ENCODE measurements at regions not wholly inside any gene's neighbourhood (a gene's known extent, or its start where the extent isn't known, plus 50 kb on each side); places are given as distances from the start of the nearest gene placed in this dataset.
A peak's percentile ranks its signal among the peaks of the same experiment; 100 is the strongest.

DNA sequence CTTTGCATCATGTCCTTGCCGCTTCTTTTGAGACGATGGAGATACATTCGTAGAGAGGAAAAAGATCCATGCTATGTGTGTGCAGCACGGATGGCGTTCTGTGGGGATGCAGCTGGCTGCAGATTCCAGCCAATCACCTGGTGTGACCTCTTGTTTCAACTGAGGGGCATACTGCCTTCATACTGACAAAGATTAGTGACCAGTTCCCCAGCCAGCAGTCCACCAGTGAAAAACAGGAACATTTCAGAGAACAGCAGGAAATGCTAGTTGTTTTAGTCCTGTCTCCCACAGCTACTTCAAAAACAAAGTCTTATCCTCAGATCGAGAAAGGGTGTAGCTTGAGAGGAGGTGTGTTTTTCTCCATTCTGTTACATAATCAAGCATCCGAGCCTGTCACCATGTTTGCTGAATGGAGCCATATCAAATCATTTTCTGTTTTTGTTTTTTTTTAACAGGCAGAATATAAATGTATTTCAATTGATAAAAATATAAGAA, 255.7 kb upstream of the FMN2 start:
- no peak for DNase-seq

DNA sequence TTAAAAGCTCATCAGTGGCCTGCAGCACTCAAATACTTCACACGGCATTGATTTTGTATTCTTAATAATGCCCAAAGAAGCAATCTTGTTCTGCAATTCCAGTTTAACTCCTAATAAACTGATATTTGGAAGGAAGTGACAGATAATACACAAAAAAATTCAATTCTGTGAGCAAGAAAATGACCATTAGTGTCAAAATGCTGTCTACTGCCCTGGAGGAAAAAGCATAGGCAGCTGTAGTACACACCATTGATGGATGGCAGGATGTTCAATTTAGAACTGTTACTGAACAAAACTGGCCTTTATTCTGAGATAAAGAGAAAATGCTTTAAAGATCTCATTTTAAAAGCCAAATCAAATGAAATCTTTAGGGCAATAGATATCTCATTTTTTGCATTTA, 251.3 kb upstream of the FMN2 start:
- DNase-seq: no peak

DNA sequence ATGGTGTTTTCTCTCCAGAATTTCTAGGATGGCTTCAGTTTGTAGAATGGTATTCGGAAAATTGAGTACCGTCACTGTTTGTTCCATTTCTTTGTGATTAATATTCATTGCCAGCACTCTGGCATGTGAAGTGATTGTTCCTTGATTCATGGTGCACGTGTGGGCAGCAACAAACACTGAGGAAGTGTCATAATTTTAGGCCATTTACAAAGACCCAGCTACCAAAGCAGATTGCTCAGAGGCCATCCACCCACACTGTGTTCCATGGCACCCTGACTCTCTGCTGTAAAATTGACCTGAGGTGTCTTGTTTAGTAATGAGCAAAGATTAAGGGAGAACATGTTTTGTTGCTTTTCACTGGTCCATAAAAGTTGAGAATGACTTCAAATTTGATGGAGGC, 250.9 kb upstream of the FMN2 start:
- peak; percentile 73 for DNase-seq

DNA sequence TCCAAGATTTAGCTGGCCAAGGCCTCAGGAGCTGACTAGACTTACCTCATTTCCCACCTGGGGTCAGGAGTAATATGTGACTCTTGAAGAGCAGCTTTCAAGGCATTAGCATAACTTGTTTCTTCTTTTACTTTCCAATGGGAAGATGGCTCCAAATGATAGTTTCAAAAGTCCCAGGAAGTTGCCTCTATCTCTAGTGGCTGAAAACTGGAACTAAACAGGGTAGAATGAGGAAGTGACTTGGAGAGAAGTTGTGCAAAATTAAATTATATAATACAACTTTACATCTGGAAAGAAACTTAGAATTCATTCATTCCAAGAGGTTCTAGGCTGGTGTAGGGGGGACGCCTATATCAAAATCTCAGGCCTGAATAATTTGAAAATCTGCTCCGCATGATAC, 250.1 kb upstream of the FMN2 start:
- DNase-seq: peak; percentile 85

DNA sequence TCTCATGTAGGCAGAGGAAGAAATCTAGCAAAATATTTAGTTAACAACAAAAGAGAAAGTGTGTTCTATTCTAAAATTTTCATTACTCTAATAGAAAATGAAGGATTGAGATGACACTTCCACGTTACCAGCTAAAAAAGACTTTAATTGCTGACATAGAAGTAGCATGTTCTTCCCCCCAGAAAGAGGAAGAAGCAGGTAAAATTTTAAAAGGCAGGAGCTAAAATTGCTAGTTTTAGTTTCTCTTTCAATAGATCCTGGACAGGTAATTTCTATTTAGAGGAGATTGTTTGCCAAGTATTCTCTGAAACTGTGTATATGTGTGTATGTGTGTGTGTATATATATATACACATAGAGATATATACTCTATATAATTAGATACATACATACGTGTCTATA, 248.1 kb upstream of the FMN2 start:
- DNase-seq: no peak

DNA sequence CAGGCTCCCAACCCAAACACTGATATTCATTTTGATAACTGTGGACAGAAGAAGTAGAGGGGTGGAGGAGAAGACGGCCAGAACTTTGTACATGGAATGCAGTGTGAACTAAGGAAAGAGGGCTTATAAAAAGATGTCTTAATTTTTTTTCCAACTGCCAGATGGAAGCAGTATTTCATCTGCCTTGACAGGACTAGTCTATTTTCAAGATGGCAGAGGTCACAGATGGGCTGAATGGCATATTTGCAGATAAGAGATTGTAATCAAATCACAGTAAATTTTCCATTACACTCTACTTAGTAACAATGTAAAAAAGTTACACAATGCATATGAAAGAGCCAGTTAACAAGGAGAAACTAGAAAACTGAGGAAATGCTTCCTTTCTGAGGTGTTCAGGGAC, 246.8 kb upstream of the FMN2 start:
- DNase-seq: no peak

DNA sequence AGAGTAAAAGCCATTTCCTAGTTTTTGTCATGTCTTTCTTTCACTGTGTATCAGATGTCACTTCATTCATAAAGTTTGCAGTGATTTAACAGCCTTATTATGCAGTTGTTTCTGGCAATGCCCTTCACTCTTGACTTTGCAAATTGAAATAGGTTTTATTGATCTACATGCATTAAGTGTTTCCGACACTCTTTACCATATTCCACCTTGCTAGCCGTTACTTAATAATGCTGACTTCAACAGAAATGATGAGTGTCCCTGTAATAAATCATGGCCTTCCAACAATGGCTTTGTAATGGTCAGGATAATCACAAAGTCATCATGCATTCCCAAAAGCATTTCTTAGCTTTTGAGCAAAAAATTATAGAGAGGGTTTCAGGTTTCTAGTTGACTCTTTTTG, 236.8 kb upstream of the FMN2 start:
- DNase-seq: no peak

DNA sequence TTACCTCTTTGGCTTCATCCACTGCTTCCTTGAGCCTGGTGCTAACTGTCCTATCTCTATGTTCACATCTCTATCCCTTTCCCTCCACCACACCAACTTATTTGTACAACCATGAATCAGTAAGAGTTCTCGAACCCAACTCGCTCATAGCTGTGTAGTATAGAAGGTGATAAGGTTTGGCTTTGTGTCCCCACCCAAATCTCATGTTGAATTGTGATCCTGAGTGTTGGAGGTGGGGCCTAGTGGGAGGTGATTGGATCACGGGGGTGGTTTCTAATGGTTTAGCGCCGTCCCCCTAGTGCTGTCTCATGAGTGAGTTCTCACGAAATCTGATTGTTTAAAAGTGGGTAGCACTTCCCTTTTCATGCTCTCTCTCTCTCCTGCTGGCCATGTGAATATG, 235.6 kb upstream of the FMN2 start:
- no peak for DNase-seq

DNA sequence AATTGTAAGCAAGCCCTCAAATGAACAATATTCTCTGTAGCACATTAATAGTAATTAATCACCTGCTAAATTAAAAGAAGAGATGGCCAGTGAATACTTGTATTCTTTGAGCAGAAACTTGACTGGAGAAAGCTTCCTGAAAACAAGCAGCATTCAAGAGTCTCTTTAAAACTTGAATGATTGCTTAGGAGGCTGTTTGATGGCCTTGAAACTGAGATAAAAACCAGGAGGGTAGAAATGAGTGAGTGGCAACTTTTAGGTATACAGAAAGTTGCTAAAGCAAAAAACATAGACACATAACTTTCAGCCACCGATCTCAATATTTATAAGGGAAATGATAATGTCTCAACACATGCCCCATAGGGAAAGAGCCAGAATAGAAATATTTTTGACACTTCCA, 234.8 kb upstream of the FMN2 start:
- no peak for DNase-seq

DNA sequence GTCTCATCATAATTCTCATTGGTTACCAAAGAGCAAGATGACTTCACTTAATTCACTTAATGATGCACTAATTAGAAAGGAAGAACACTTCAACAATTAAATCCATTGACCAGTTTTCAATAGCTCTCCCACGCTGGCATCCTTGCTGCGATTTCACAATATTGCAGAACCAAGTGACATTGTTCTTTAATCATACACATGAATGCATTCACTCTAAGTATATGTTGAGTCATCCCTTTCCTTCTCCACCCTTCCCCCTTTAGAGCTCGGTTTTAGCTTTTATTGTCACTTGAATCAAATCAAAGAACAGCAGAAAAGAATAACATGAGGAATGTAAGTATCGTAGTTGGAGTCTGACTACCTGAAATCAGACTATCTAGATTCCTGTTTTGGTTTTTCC, 233.6 kb upstream of the FMN2 start:
- DNase-seq: peak; percentile 86

DNA sequence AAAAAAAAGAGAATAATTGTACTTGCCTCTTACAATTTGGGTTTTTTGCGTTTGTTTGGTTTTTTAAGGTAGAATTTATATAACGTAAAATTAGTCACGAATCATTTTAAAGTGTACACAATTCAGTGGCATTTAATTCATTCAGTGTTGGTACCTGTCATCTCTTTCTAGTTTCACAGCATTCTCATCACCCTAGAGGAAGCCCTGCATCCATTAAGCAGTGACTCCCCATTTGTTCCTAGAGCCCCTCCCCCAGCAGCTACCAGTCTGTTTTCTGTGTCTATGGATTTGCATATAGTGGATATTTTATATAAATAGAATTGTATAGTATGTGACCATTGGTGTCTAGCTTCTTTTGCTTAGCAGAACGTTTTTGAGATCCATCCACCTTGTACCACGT, 233.2 kb upstream of the FMN2 start:
- DNase-seq: no peak

DNA sequence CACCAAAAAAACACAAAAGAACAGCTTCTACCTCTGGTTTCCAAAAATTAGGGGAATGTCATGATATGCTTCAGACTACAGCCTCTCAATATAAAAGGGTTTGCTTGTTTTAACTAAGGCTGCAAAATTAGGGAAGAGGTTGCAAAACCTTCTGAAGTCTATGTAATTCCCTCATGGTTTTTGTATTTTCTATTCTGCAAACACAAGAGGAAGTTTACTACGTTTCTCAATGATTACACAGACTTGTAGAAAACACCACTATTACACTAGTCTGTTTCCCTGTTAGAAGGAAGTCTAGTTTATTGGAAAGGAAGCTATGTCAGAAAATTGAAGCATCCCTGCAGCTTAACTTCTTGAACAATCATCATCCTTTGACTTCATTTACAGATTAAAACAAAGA, 229.7 kb upstream of the FMN2 start:
- DNase-seq: peak; percentile 95

DNA sequence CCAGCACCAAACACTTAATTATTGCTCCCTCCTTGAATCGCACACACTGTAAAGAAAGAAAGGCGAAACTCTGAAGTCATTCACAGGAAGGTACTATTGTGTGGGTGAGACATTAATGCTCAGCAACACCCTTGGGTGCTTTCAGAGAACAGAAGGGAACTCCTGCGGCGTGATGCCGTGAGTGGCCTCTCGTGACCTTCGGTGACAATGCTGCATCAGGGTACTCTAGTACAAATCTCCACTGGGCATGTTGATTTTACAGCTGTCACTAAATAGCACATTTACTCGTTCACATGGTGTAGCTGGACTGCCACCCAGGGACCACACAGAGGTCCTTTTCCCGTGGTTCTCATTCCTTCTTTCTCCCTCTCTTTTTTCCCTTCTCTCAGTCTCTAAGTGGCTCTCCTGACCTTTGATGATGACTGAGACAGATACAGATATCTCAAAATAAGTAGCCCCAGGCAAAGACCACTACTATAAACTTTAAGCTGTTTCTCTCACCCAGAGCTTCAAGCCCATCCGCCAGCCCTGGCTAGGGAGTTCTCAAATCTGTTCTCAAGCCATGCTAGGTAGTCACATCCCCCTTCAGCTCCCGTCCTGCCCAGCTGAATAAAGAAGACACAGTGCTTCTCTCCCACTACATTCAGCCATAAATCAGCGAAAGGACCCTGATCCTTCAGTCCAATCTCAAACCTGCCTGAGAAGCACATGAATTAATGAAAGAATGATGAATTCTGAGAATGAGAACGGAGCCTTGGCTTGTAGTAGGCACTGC, 223.4 kb upstream of the FMN2 start:
- no peak for DNase-seq

DNA sequence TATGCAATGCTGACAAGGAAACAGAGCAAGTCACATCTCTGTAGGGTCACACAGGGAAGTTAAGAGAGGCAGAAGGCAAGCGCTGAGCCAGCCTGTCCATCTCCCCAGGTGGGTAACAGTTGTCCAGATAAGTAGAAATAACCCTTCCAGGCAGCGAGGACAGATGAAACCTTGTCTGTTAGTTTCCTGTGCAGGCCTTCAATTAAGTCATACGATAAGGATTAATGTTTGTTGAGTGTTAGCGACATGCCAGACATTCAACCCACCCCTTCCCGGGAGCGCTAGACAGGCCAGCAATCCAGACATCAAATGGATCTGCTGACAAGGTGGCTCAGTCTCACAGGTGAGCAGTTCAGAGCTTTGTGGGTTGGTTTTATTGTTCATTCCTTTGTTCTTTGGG, 221.5 kb upstream of the FMN2 start:
- no peak for DNase-seq

DNA sequence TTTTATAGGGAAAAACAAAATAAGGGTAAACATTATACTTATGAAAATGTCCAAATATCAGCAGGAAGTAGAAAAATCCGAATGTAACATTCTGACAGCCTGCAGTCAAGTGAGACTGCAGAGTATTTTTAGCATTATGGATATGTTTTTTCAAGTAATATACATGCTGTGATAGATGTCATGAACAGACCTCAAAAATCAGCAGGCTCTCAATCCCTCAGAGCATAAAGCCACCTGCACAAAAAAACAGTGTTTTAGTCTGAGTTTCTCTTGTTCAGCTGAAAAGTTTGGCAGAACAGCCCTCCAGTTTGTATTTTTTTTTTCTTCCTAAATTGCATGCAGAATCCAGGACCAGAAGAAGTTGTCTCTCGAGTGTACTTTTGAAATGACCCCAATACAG, 219.1 kb upstream of the FMN2 start:
- DNase-seq: no peak

DNA sequence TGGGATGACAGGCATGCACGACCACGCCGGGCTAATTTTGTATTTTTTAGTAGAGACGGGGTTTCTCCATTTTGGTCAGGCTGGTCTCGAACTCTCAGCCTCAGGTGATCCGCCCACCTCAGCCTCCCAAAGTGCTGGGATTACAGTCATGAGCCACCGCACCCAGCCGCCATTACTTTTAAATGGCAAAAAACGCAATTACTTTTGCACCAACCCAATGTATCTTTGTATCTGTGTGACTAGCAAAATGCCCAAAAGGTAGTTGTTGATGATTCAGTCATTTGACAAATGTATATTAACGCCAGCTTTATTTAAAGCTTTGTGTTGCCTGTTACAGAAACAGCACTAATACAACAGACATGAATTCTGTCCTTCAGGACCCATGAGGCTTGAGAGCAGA, 216.9 kb upstream of the FMN2 start:
- no peak for DNase-seq

DNA sequence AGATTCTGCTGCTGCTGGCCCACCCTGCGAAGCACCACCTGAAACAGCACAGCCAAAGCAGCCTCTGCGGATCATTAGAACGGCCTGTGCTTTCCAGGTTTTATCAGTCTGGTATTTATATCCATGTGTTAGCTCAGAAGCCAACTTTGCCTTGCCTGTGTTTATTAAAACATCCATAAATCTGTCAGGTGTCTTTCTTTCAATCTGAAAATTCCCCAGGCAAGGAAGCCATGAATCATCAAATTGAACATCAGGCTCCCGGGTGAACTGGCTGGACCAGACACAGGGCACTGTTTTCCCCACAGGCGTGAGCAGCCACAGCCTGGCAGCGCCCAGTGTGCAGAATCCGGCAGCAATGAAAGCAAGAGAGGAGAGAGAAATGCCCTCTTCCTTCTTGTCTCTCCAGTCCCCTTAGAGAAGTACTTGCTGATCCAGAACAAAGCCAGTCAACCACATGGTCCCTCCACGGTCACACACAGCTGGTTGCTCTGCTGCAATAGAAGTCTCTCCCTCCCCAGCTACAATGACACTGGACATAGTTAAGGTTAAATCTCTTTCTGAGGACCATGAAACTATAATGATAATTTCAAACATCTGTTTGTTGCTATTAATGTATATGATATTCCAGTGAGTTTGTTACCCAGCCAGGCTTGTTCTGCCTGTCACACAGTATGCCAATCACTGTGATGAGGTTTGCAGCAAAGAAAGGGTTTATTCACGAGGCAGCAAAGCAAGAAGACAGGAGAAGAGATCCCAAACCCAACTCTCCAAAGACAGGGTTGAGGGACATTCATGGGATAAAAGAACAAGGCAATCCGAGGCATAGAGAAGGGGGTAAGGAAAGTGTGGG, 212.1 kb upstream of the FMN2 start:
- DNase-seq: no peak

DNA sequence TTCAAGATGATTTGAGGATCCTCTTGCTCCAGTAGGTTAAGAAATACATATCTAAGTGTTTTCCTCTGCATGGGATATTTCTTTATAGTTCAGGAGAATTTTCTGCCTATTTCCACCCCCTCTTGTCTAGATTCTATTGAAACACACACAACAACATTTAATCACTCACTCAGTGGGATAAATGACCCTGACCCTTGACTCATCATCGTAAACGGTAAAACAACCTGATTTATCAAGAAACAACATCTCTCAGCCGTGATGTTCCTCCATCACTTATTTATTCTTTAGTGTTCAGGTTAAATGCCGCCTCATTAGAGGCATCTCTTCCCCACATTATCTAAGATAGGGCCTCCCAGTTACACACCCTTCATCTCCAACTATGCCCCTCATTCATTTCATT, 208.7 kb upstream of the FMN2 start:
- no peak for DNase-seq

DNA sequence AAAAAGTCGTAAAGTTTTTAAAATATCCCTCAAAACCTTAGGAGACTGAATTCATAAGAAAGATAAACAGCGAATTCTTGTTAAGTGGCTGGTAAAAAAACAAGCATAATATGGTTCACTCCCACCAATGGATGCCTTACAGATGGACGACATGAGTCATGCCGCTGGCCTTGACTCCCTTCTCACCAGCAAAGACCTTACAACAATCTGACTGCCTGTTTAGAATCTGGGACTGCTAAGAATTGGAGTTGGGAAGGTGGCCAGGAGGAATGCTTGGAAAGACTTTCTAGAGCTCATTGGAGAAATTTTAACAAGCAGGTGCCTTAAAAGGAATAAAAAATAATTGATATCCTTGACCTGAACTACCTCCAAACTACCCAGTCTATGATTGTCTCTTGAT, 206.9 kb upstream of the FMN2 start:
- no peak for DNase-seq

DNA sequence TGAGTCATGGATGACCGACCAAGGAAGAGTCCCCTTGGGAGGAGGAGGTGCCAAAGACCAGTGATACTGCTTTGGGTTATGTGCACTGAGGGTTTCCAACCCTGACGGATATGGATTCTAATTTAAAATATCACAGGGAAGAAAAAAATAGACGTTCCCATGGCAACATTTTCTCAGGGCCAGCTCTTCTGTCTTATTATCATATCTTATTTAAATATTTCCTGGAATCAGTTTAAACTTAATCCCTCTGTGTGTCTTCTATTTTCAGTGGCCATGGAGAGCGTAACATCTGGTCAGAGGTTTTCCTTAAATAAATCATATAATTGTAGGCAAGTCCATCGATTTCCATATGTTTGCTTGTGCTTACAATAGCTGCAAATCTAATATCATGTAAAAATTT, 205.4 kb upstream of the FMN2 start:
- DNase-seq: no peak

DNA sequence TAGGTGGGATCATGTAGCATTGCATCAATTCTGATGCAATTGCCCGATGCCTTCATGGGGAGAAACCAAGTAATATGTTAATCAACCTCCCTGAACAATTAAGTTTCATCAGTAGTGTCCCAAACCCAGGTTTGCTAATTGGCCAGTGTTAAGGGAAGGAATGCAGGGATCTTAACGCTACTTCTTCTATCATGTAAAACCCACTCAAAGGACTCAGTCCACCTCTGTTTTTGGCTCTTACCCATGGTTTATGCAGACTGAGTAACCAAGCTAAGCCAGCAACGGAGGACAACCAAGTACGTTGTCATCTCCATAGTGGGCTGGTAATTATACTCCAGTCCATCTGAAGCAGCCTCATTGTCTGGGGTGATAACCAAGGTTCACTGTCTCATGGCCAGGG, 203.0 kb upstream of the FMN2 start:
- DNase-seq: no peak

DNA sequence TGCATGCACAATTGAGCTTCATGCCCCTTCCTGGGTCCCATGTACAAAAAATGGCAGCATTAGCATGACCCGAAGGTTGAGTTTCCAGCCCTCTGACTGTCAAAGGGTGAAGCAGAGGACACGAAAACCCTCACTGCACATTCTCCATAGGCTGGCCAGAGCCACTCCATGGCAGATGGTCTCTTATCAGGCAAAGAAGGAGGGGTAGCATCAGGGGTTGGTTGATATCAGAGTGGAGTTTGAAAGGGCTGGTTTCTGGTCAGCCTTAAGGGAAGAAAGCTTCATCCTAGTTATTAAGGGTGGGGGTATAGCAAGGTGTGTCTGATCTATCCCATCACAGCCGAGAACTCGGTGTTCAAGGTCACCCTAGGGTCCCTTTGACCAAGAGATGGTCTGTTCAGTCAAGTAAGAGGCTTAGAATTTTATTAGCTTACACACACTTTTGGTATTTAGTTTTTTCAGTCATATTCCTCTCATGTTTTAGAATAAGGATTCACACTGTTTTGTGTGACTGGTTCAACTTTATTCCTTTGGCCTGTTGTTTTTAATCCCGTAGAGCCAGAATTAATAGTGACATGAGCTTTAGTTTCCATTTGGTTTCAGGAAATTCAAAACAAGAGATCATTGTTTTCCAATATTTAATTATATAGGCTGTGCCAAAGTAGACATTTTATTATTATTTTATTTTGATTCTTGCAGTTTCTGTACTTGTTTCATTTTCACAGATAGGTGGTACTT, 199.9 kb upstream of the FMN2 start:
- no peak for DNase-seq

DNA sequence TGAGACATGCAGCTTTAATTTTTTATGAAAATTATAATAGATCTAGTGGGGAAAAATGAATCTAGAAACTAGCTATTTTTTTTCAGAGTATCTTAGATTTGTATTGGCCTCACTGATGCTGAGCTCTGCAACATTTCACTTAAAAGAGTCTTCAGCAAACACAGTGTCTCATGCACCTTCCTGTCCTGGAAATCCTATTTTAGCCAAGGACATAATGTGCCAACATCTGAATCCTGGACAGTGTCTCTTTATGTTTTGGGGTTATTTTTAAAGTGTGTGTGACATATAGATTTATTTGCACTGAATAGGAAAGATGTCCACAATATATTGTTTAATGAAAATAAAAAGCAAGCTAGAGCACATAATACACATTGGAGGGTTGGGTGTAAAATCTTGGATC, 199.1 kb upstream of the FMN2 start:
- no peak for DNase-seq
